ENCODE measurements at regions not wholly inside any gene's neighbourhood (a gene's known extent, or its start where the extent isn't known, plus 50 kb on each side); places are given as distances from the start of the nearest gene placed in this dataset.

GRCh38 chr10:64765498-64765897, 1244.3 kb downstream of the REEP3 start:
- TF ChIP-seq CTCF (conservative IDR thresholded peaks at IDR 0.05; ENCODE audit: low read depth, low read length) = no peak
- no peak for TF ChIP-seq EZH2 (IDR thresholded peaks at IDR 0.05; ENCODE audit: borderline replicate concordance, low read depth, low read length, poor library complexity, severe bottlenecking)

Data from A673 (cell line).